ENCODE measurements at regions not wholly inside any gene's neighbourhood (a gene's known extent, or its start where the extent isn't known, plus 50 kb on each side); places are given as distances from the start of the nearest gene placed in this dataset.

DNA sequence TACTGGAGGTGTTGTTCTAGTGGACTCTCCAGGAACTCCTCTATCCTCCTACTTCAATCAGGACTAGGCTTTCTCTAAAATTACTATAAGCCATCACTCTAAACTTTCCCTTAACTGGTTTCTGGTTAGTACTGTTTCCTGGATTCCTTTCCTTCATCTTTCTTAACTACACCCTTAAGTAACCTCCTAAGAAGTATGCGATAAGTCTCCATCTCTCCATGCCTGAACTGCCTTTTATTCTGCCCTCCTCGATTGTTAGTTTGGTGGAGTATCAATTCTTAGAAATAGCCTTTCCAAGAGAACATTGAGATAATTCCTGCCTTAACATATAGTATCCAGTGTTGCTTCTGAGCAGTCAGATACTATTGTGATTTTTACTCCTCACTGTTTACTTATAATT, 162.9 kb upstream of the PDE4B start:
- Mint-ChIP-seq H3K27me3 (ENCODE audit: low read depth, unreplicated experiment) (no peaks in the 10 kb centered on the region), H3K4me3 (ENCODE audit: unreplicated experiment) (no peak overlapping the region)
- TF ChIP-seq CTCF (IDR thresholded peaks at IDR 0.05; ENCODE audit: insufficient read depth, low read depth, low read length), result no peak
- no peak for TF ChIP-seq EZH2 (IDR thresholded peaks at IDR 0.05; ENCODE audit: insufficient read depth, low read length)

DNA sequence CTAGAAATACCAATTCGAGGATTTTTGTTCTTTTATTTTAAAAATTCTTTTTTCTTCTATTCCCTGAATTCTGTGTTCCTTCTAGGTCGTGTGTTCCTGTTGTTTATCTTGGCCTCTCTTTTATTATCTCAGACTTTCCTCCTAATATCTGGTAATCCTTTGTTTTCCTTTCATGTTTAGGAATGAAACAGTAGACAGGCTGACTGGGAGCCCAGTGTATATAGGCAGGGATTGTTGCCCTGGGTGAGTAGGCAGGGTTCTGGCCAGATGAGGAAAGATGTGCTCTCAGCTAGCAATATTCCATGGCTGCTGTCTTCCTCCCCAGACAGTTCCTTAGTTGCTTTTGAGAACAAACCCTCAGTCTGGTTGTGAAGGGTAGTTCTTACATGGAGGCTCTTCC, 161.8 kb upstream of the PDE4B start:
- Histone ChIP-seq H4K20me1 (ENCODE audit: insufficient read depth, low read length) (no peaks in the 10 kb centered on the region), H3K27ac (ENCODE audit: low read depth, low read length) (no peak overlapping the region), H3K4me1 (ENCODE audit: insufficient read depth, low read length) (no peaks in the 10 kb centered on the region), H3K36me3 (ENCODE audit: insufficient read depth, low read length) (no peaks in the 10 kb centered on the region), H3K9me3 (ENCODE audit: insufficient read depth, low read depth, low read length) (no peaks in the 10 kb centered on the region), H3K79me2 (ENCODE audit: insufficient read depth, low read length) (no peaks in the 10 kb centered on the region), H2AFZ (ENCODE audit: low read depth, low read length) (no peak overlapping the region), H3K4me3 (ENCODE audit: insufficient read depth, low read depth, low read length) (no peak overlapping the region), H3K27me3 (ENCODE audit: insufficient read depth, low read length) (no peaks in the 10 kb centered on the region), H3K4me2 (ENCODE audit: low read length) (no peak overlapping the region), H3K9ac (ENCODE audit: low read length) (no peak overlapping the region)
- H3K9me3 Mint-ChIP-seq (ENCODE audit: unreplicated experiment), result no peaks in the 10 kb centered on the region
- H3K4me3 Mint-ChIP-seq (ENCODE audit: unreplicated experiment), result no peak overlapping the region
- no peaks in the 10 kb centered on the region for H3K4me1 Mint-ChIP-seq (ENCODE audit: low read depth, unreplicated experiment)
- H3K27me3 Mint-ChIP-seq (ENCODE audit: low read depth, unreplicated experiment), result no peaks in the 10 kb centered on the region
- H3K27ac Mint-ChIP-seq (ENCODE audit: unreplicated experiment), result no peak overlapping the region
- no peaks in the 10 kb centered on the region for H3K36me3 Mint-ChIP-seq (ENCODE audit: low read depth, unreplicated experiment)
- DNase-seq (ENCODE audit: low read depth) (peak; percentile 6), FAIRE-seq (no peak)
- TF ChIP-seq CTCF (IDR thresholded peaks at IDR 0.05; ENCODE audit: insufficient read depth, low read depth, low read length), result no peak
- TF ChIP-seq EZH2 (IDR thresholded peaks at IDR 0.05; ENCODE audit: insufficient read depth, low read length), result no peak

More for the DNA sequence above, 162.9 kb upstream of the PDE4B start:
- Histone ChIP-seq H3K27me3 (ENCODE audit: insufficient read depth, low read length) (no peaks in the 10 kb centered on the region), H3K4me2 (ENCODE audit: low read length) (no peak overlapping the region), H3K4me3 (ENCODE audit: insufficient read depth, low read depth, low read length) (no peak overlapping the region), H3K79me2 (ENCODE audit: insufficient read depth, low read length) (no peaks in the 10 kb centered on the region), H3K9me3 (ENCODE audit: insufficient read depth, low read depth, low read length) (no peaks in the 10 kb centered on the region), H3K9ac (ENCODE audit: low read length) (no peak overlapping the region), H3K27ac (ENCODE audit: low read depth, low read length) (no peak overlapping the region), H3K4me1 (ENCODE audit: insufficient read depth, low read length) (no peaks in the 10 kb centered on the region), H4K20me1 (ENCODE audit: insufficient read depth, low read length) (no peaks in the 10 kb centered on the region), H3K36me3 (ENCODE audit: insufficient read depth, low read length) (no peaks in the 10 kb centered on the region), H2AFZ (ENCODE audit: low read depth, low read length) (no peak overlapping the region)
- no peaks in the 10 kb centered on the region for H3K9me3 Mint-ChIP-seq (ENCODE audit: unreplicated experiment)
- no peak overlapping the region for H3K27ac Mint-ChIP-seq (ENCODE audit: unreplicated experiment)
- H3K36me3 Mint-ChIP-seq (ENCODE audit: low read depth, unreplicated experiment), result no peaks in the 10 kb centered on the region
- no peak for FAIRE-seq
- no peaks in the 10 kb centered on the region for H3K4me1 Mint-ChIP-seq (ENCODE audit: low read depth, unreplicated experiment)
- DNase-seq (ENCODE audit: low read depth), result no peak

DNA sequence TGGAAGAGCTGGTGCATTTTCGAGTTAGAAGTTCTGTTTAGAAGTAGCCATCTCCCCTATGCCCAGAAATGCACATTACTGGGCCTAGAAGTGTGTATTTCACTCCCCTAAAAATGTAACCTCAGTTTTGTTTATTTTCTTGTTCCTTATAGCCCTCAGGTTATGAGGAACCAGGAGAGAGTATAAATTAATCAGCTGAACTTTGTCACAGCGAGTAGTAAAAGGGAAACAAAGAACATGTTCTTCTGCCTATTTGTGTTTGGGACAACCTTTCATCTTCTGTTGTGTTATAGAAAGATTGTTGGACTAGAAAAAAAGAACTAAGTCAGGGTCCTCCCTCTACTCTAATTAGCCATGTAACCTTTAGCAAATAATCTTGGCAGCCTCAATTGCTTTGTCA, 160.5 kb upstream of the PDE4B start:
- no peak for DNase-seq (ENCODE audit: low read depth)
- Mint-ChIP-seq H3K4me3 (ENCODE audit: unreplicated experiment) (no peak overlapping the region), H3K4me1 (ENCODE audit: low read depth, unreplicated experiment) (no peaks in the 10 kb centered on the region), H3K27me3 (ENCODE audit: low read depth, unreplicated experiment) (no peaks in the 10 kb centered on the region), H3K36me3 (ENCODE audit: low read depth, unreplicated experiment) (no peaks in the 10 kb centered on the region), H3K9me3 (ENCODE audit: unreplicated experiment) (no peaks in the 10 kb centered on the region), H3K27ac (ENCODE audit: unreplicated experiment) (no peak overlapping the region)
- H2AFZ ChIP-seq (ENCODE audit: low read depth, low read length), result no peak overlapping the region
- no peaks in the 10 kb centered on the region for H3K4me1 ChIP-seq (ENCODE audit: insufficient read depth, low read length)
- H3K36me3 ChIP-seq (ENCODE audit: insufficient read depth, low read length), result no peaks in the 10 kb centered on the region
- no peaks in the 10 kb centered on the region for H3K27me3 ChIP-seq (ENCODE audit: insufficient read depth, low read length)
- no peaks in the 10 kb centered on the region for H3K79me2 ChIP-seq (ENCODE audit: insufficient read depth, low read length)
- H3K4me2 ChIP-seq (ENCODE audit: low read length), result no peak overlapping the region
- no peak overlapping the region for H3K27ac ChIP-seq (ENCODE audit: low read depth, low read length)
- FAIRE-seq, result no peak
- no peaks in the 10 kb centered on the region for H4K20me1 ChIP-seq (ENCODE audit: insufficient read depth, low read length)
- no peak for TF ChIP-seq CTCF (IDR thresholded peaks at IDR 0.05; ENCODE audit: insufficient read depth, low read depth, low read length)
- H3K9me3 ChIP-seq (ENCODE audit: insufficient read depth, low read depth, low read length), result no peaks in the 10 kb centered on the region
- H3K4me3 ChIP-seq (ENCODE audit: insufficient read depth, low read depth, low read length), result no peak overlapping the region
- no peak overlapping the region for H3K9ac ChIP-seq (ENCODE audit: low read length)

Data from astrocyte (in vitro differentiated cells and primary cell).